ENCODE measurements at regions not wholly inside any gene's neighbourhood (a gene's known extent, or its start where the extent isn't known, plus 50 kb on each side); places are given as distances from the start of the nearest gene placed in this dataset.

GRCh38 chr10:2431961-2432360 is 635.4 kb upstream of the PFKP start:
- no peak for ATAC-seq
- TF ChIP-seq CTCF (IDR thresholded peaks at IDR 0.05) = no peak
- TF ChIP-seq POLR2A (IDR thresholded peaks at IDR 0.05) = no peak
- TF ChIP-seq EP300 (IDR thresholded peaks at IDR 0.05) = no peak
- TF ChIP-seq POLR2AphosphoS5 (IDR thresholded peaks at IDR 0.05) = no peak
- Histone ChIP-seq H3K36me3 (no peaks in the 10 kb centered on the region), H3K27me3 (no peaks in the 10 kb centered on the region), H3K9me3 (peaks cover 0 to 4% (median 0%) of the 10 kb centered on the region in 3 donors), H3K4me3 (no peak overlapping the region), H3K27ac (no peak overlapping the region), H3K4me1 (no peaks in the 10 kb centered on the region)
- WGBS, 2 donors (ENCODE audit: low coverage in 1 of 2) = 48 to 52% methylated on average over 5 of the region's 5 CpGs

- no peak for TF ChIP-seq POLR2AphosphoS5 (IDR thresholded peaks at IDR 0.05)
- TF ChIP-seq CTCF (IDR thresholded peaks at IDR 0.05) = no peak
- TF ChIP-seq POLR2A (IDR thresholded peaks at IDR 0.05) = no peak
- TF ChIP-seq EP300 (IDR thresholded peaks at IDR 0.05) = no peak
- WGBS, 2 donors (ENCODE audit: low coverage in 1 of 2) = 39 to 42% methylated on average over 2 of the region's 2 CpGs
Observed at GRCh38 chr10:2427412-2427811, 639.9 kb upstream of the PFKP start.

GRCh38 chr10:2425320-2425719 is 642.0 kb upstream of the PFKP start:
- Histone ChIP-seq H3K9me3 (no peaks in the 10 kb centered on the region), H3K36me3 (no peaks in the 10 kb centered on the region), H3K4me3 (no peak overlapping the region), H3K27ac (no peak overlapping the region), H3K27me3 (peaks cover 6% of the 10 kb centered on the region), H3K4me1 (no peaks in the 10 kb centered on the region)
- no peak for ATAC-seq
- TF ChIP-seq CTCF (IDR thresholded peaks at IDR 0.05) (no peak), POLR2AphosphoS5 (IDR thresholded peaks at IDR 0.05) (no peak), EP300 (IDR thresholded peaks at IDR 0.05) (no peak), POLR2A (IDR thresholded peaks at IDR 0.05) (no peak)
- WGBS, 2 donors (ENCODE audit: low coverage in 1 of 2) = 61 to 90% methylated on average over 3 of the region's 3 CpGs

More at GRCh38 chr10:2427412-2427811, 639.9 kb upstream of the PFKP start:
- H3K9me3 ChIP-seq = no peaks in the 10 kb centered on the region
- H3K27me3 ChIP-seq = peaks cover 6% of the 10 kb centered on the region
- H3K27ac ChIP-seq = no peak overlapping the region
- H3K36me3 ChIP-seq = no peaks in the 10 kb centered on the region
- H3K4me3 ChIP-seq = no peak overlapping the region
- ATAC-seq = no peak
- H3K4me1 ChIP-seq = no peaks in the 10 kb centered on the region

- no peaks in the 10 kb centered on the region for H3K36me3 ChIP-seq
- no peaks in the 10 kb centered on the region for H3K27me3 ChIP-seq
- H3K27ac ChIP-seq = no peak overlapping the region
- no peak for ATAC-seq
- no peak overlapping the region for H3K4me3 ChIP-seq
- H3K4me1 ChIP-seq = no peaks in the 10 kb centered on the region
- H3K9me3 ChIP-seq = no peaks in the 10 kb centered on the region
- WGBS, 2 donors (ENCODE audit: low coverage in 1 of 2) = 69 to 79% methylated on average over 4 of the region's 4 CpGs
- TF ChIP-seq EP300 (IDR thresholded peaks at IDR 0.05) = no peak
- TF ChIP-seq POLR2AphosphoS5 (IDR thresholded peaks at IDR 0.05) = no peak
- no peak for TF ChIP-seq POLR2A (IDR thresholded peaks at IDR 0.05)
- no peak for TF ChIP-seq CTCF (IDR thresholded peaks at IDR 0.05)
Observed at GRCh38 chr10:2414562-2414961, 652.8 kb upstream of the PFKP start.

- WGBS, 2 donors (ENCODE audit: low coverage in 1 of 2) = 51 to 62% methylated on average over 8 of the region's 8 CpGs
- H3K36me3 ChIP-seq = no peaks in the 10 kb centered on the region
Observed at GRCh38 chr10:2414039-2414438, 653.3 kb upstream of the PFKP start.

More at GRCh38 chr10:2414039-2414438, 653.3 kb upstream of the PFKP start:
- Histone ChIP-seq H3K4me1 (no peaks in the 10 kb centered on the region), H3K27me3 (no peaks in the 10 kb centered on the region), H3K9me3 (no peaks in the 10 kb centered on the region), H3K4me3 (no peak overlapping the region), H3K27ac (no peak overlapping the region)
- TF ChIP-seq CTCF (IDR thresholded peaks at IDR 0.05) (no peak), POLR2A (IDR thresholded peaks at IDR 0.05) (no peak), EP300 (IDR thresholded peaks at IDR 0.05) (no peak), POLR2AphosphoS5 (IDR thresholded peaks at IDR 0.05) (no peak)
- no peak for ATAC-seq
